ENCODE measurements at regions not wholly inside any gene's neighbourhood (a gene's known extent, or its start where the extent isn't known, plus 50 kb on each side); places are given as distances from the start of the nearest gene placed in this dataset.
"Not testable (repeated sequence)": the region's sequence is repeated elsewhere in the genome, so short reads cannot be mapped to it uniquely, and the experiment has no call there.

DNA sequence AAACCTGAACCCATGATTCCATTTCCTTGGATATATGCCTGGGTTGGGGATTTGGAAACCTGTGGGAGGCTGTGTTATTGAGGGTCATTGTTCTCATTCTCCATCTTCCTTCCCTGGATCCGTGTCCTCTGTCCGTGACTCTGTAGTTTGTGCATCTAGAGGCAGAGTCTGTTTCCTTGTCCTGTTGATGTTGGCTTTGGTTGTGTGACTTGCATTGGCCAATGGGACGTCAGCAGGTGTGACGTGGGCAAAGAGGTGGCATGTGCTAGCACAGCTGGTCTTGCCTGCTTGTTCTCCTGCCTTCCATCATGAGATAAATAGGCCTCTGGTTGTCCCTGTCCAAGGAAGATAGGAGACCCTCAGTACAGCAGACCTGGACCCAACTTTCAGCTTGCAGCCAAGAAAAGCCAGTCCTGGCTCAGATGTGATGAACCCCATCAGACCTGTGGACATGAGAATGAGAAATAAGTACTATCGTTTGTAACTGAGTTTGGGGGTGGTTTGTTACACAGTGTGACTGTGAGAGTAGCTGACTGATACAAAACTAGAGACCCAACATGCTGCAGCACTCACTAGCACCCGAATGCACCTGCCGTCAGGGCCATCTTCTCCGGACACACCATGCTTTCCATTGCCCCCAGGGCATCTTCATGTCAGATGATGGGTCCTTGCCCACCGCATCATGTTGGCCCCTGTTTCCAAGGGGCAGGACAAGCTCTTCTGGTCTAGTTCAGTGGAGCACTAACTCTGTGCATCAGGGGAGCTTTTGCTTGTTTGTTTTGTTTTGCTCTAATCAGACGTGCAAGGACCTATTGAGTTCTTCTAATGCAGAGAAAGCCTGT, 195.3 kb upstream of the SULF2 start:
- Histone ChIP-seq H3K79me2 (ENCODE audit: control insufficient read depth, low read length) (no peaks in the 10 kb centered on the region), H3F3A (ENCODE audit: control insufficient read depth, insufficient read depth) (no peaks in the 10 kb centered on the region), H3K4me1 (ENCODE audit: control insufficient read depth, low read length) (peaks cover 8% of the 10 kb centered on the region), H3K9me2 (replicated peaks; ENCODE audit: control insufficient read depth, low read length) (no peaks in the 10 kb centered on the region), H3K4me3 (ENCODE audit: low read length) (no peak overlapping the region), H3K27me3 (ENCODE audit: control insufficient read depth, low read length) (peaks cover 7% of the 10 kb centered on the region), H4K20me1 (ENCODE audit: control insufficient read depth, insufficient read depth, low read depth, low read length) (no peaks in the 10 kb centered on the region), H3K4me2 (ENCODE audit: low read length) (no peak overlapping the region), H3K36me3 (ENCODE audit: control insufficient read depth, low read length) (no peaks in the 10 kb centered on the region), H3K9me3 (ENCODE audit: control insufficient read depth, insufficient read depth, low read length) (no peaks in the 10 kb centered on the region), H3K27ac (ENCODE audit: low read depth, low read length) (no peak overlapping the region)
- TF ChIP-seq CTCF (IDR thresholded peaks at IDR 0.05; ENCODE audit: low read depth, low read length, poor library complexity, severe bottlenecking) (no peak), EZH2phosphoT487 (IDR thresholded peaks at IDR 0.05; ENCODE audit: borderline replicate concordance, low read length) (no peak)

- H3K9me3 ChIP-seq (ENCODE audit: control insufficient read depth, insufficient read depth, low read length); H3K9me2 ChIP-seq (replicated peaks; ENCODE audit: control insufficient read depth, low read length); H3K4me2 ChIP-seq (ENCODE audit: low read length); H3K79me2 ChIP-seq (ENCODE audit: control insufficient read depth, low read length); H3F3A ChIP-seq (ENCODE audit: control insufficient read depth, insufficient read depth); H3K27me3 ChIP-seq (ENCODE audit: control insufficient read depth, low read length); H4K20me1 ChIP-seq (ENCODE audit: control insufficient read depth, insufficient read depth, low read depth, low read length); H3K4me3 ChIP-seq (ENCODE audit: low read length); H3K36me3 ChIP-seq (ENCODE audit: control insufficient read depth, low read length); H3K27ac ChIP-seq (ENCODE audit: low read depth, low read length): not testable (repeated sequence)
- peaks cover 16% of the 10 kb centered on the region for H3K4me1 ChIP-seq (ENCODE audit: control insufficient read depth, low read length)
Observed at GRCh38 chr20:47979361-47980095, 194.2 kb upstream of the SULF2 start.

GRCh38 chr20:47978428-47979120, 193.3 kb upstream of the SULF2 start:
- not testable (repeated sequence) for H3K27me3 ChIP-seq (ENCODE audit: control insufficient read depth, low read length); H3K79me2 ChIP-seq (ENCODE audit: control insufficient read depth, low read length); H3K9me3 ChIP-seq (ENCODE audit: control insufficient read depth, insufficient read depth, low read length); H3K27ac ChIP-seq (ENCODE audit: low read depth, low read length); H3K4me3 ChIP-seq (ENCODE audit: low read length); H3F3A ChIP-seq (ENCODE audit: control insufficient read depth, insufficient read depth); H3K36me3 ChIP-seq (ENCODE audit: control insufficient read depth, low read length); H4K20me1 ChIP-seq (ENCODE audit: control insufficient read depth, insufficient read depth, low read depth, low read length); H3K4me2 ChIP-seq (ENCODE audit: low read length); H3K9me2 ChIP-seq (replicated peaks; ENCODE audit: control insufficient read depth, low read length)
- H3K4me1 ChIP-seq (ENCODE audit: control insufficient read depth, low read length) = peaks cover 17% of the 10 kb centered on the region

DNA sequence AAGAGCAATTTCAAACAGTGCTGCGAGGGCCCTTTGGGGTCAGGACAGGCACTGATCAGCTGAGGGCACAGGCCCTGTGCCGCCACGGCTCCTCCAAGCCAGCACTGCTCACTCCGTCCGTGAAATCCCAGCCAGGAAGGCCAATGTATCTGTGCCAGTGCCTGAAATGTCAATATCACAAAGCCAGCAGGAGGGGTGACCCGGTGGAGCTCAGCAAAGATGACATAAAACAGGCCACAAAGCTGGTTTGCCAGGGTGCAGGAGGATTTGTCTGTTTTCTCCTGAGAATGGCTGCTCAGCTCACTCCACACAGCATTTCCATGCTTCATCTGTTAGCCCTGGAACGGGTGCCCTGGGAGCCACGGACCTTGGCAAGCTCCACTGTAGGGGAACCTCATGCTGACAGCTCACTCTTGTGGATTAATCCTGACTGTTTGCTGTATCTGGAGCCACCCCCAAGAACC, 192.5 kb upstream of the SULF2 start:
- H3K9me2 ChIP-seq (replicated peaks; ENCODE audit: control insufficient read depth, low read length); H3K4me2 ChIP-seq (ENCODE audit: low read length); H3K4me3 ChIP-seq (ENCODE audit: low read length); H3F3A ChIP-seq (ENCODE audit: control insufficient read depth, insufficient read depth); H4K20me1 ChIP-seq (ENCODE audit: control insufficient read depth, insufficient read depth, low read depth, low read length); H3K27ac ChIP-seq (ENCODE audit: low read depth, low read length); H3K9me3 ChIP-seq (ENCODE audit: control insufficient read depth, insufficient read depth, low read length); H3K79me2 ChIP-seq (ENCODE audit: control insufficient read depth, low read length); H3K27me3 ChIP-seq (ENCODE audit: control insufficient read depth, low read length); H3K36me3 ChIP-seq (ENCODE audit: control insufficient read depth, low read length): not testable (repeated sequence)
- H3K4me1 ChIP-seq (ENCODE audit: control insufficient read depth, low read length) = peaks cover 17% of the 10 kb centered on the region

GRCh38 chr20:47977017-47977788, 191.9 kb upstream of the SULF2 start:
- H3K4me3 ChIP-seq (ENCODE audit: low read length); H3K9me2 ChIP-seq (replicated peaks; ENCODE audit: control insufficient read depth, low read length); H4K20me1 ChIP-seq (ENCODE audit: control insufficient read depth, insufficient read depth, low read depth, low read length); H3K4me2 ChIP-seq (ENCODE audit: low read length); H3F3A ChIP-seq (ENCODE audit: control insufficient read depth, insufficient read depth); H3K27me3 ChIP-seq (ENCODE audit: control insufficient read depth, low read length); H3K79me2 ChIP-seq (ENCODE audit: control insufficient read depth, low read length); H3K27ac ChIP-seq (ENCODE audit: low read depth, low read length); H3K9me3 ChIP-seq (ENCODE audit: control insufficient read depth, insufficient read depth, low read length); H3K36me3 ChIP-seq (ENCODE audit: control insufficient read depth, low read length): not testable (repeated sequence)
- H3K4me1 ChIP-seq (ENCODE audit: control insufficient read depth, low read length) = peaks cover 17% of the 10 kb centered on the region
